ENCODE measurements at regions not wholly inside any gene's neighbourhood (a gene's known extent, or its start where the extent isn't known, plus 50 kb on each side); places are given as distances from the start of the nearest gene placed in this dataset.

GRCh38 chr15:55110446-55110845 is 86.3 kb downstream of the RSL24D1 start:
- TF ChIP-seq CTCF (IDR thresholded peaks at IDR 0.05): no peak
- no peak for TF ChIP-seq POLR2AphosphoS5 (IDR thresholded peaks at IDR 0.05)

Measured in gastroesophageal sphincter (tissue), 3 donors.